SKM-1 treated with dmso at 0.1 percent for 144 hours (cell line): ENCODE measurements at regions not wholly inside any gene's neighbourhood (a gene's known extent, or its start where the extent isn't known, plus 50 kb on each side); places are given as distances from the start of the nearest gene placed in this dataset.

ENCODE experiments used
- DNase-seq: peaks from one replicate; lab custom pipeline; 2025; ENCODE audit not compliant: unreplicated experiment; lab: John Stamatoyannopoulos, UW

GRCh38 chr12:125267114-125267513 is 201.9 kb downstream of the AACS start:
- no peak for DNase-seq

- no peak for DNase-seq
These were observed 204.0 kb downstream of the AACS start for GRCh38 chr12:125269276-125269675.

GRCh38 chr12:125271892-125272291 is 206.7 kb downstream of the AACS start:
- no peak for DNase-seq

- no peak for DNase-seq
These were observed 207.2 kb downstream of the AACS start for GRCh38 chr12:125272383-125272933.

GRCh38 chr12:125276567-125276966 is 211.3 kb downstream of the AACS start:
- DNase-seq = no peak

- no peak for DNase-seq
These were observed 215.5 kb downstream of the AACS start for GRCh38 chr12:125280482-125281377.

- DNase-seq = no peak
These were observed 217.7 kb downstream of the AACS start for GRCh38 chr12:125282921-125283320.

- no peak for DNase-seq
These were observed 218.3 kb downstream of the AACS start for GRCh38 chr12:125283521-125283920.

GRCh38 chr12:125284087-125284486 is 218.9 kb downstream of the AACS start:
- no peak for DNase-seq

- DNase-seq = no peak
These were observed 219.9 kb downstream of the AACS start for GRCh38 chr12:125284945-125285685.

GRCh38 chr12:125286005-125286727 is 220.9 kb downstream of the AACS start:
- no peak for DNase-seq

- no peak for DNase-seq
These were observed 222.1 kb downstream of the AACS start for GRCh38 chr12:125287155-125287847.

- no peak for DNase-seq
These were observed 224.0 kb downstream of the AACS start for GRCh38 chr12:125288931-125289928.

- no peak for DNase-seq
These were observed 224.7 kb downstream of the AACS start for GRCh38 chr12:125289970-125290369.

- no peak for DNase-seq
These were observed 227.5 kb downstream of the AACS start for GRCh38 chr12:125292700-125293099.

- no peak for DNase-seq
These were observed 230.3 kb downstream of the AACS start for GRCh38 chr12:125295550-125295949.

- no peak for DNase-seq
These were observed 231.5 kb downstream of the AACS start for GRCh38 chr12:125296701-125297100.

GRCh38 chr12:125299840-125300239 is 234.6 kb downstream of the AACS start:
- DNase-seq = no peak

- DNase-seq = no peak
These were observed 235.0 kb downstream of the AACS start for GRCh38 chr12:125300249-125300648.
